ENCODE measurements at regions not wholly inside any gene's neighbourhood (a gene's known extent, or its start where the extent isn't known, plus 50 kb on each side); places are given as distances from the start of the nearest gene placed in this dataset.

DNA sequence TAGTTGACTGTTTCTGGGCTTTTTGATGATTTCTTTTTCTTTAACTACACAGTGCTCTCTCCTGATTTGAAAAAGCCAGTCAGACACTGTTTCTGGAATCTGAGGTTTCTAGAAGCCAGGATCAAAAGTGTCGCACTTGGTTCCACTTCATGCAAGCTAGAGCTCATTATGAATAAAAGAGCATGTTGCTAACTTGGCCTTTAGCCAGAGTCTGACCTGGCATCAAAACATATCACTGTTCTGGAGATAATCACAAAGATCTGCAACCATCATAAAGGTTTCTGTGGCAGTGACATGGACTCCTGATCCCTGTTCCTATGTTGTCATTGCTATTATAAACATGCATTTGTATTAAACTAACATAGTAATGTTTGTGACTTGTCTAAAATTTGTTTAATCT is 76.1 kb upstream of the MAPRE2 start:
- Histone ChIP-seq H3K14ac (replicated peaks; ENCODE audit: low read depth, low read length) (no peak overlapping the region), H2BK20ac (ENCODE audit: low read depth, low read length) (no peak overlapping the region), H2BK15ac (ENCODE audit: low read depth, low read length) (no peak overlapping the region), H2AFZ (replicated peaks; ENCODE audit: low read length, poor library complexity) (no peak overlapping the region), H4K5ac (ENCODE audit: low read depth, low read length) (no peak overlapping the region), H3K18ac (ENCODE audit: low read depth, low read length) (no peak overlapping the region), H3K56ac (ENCODE audit: extremely low read depth, insufficient read depth, low read length) (no peak overlapping the region), H2AK9ac (replicated peaks; ENCODE audit: low read depth, low read length, poor library complexity) (no peak overlapping the region), H3K9me3 (ENCODE audit: control insufficient read depth, insufficient read depth, low read length) (no peaks in the 10 kb centered on the region), H4K91ac (ENCODE audit: insufficient read depth, low read depth, low read length) (no peak overlapping the region), H3K79me1 (ENCODE audit: low read depth in 1 of 2, low read length in 2 of 2) (no peaks in the 10 kb centered on the region), H2BK120ac (ENCODE audit: low read depth, low read length) (no peak overlapping the region), H3K9me1 (ENCODE audit: insufficient read depth, low read length) (no peaks in the 10 kb centered on the region), H2BK5ac (ENCODE audit: low read depth, low read length, poor library complexity, severe bottlenecking) (no peak overlapping the region), H3K27ac (ENCODE audit: insufficient read depth, low read length) (no peak overlapping the region), H3K23ac (ENCODE audit: low read depth, low read length) (no peak overlapping the region), H4K20me1 (ENCODE audit: insufficient read depth, low read length) (no peaks in the 10 kb centered on the region), H3K27me3 (ENCODE audit: control insufficient read depth, insufficient read depth, low read length) (no peaks in the 10 kb centered on the region), H3K4ac (ENCODE audit: low read depth, low read length) (no peak overlapping the region), H3K4me3 (ENCODE audit: insufficient read depth, low read depth, low read length) (no peak overlapping the region), H3K4me2 (ENCODE audit: low read depth, low read length) (no peak overlapping the region), H3K36me3 (ENCODE audit: control insufficient read depth, insufficient read depth, low read length) (no peaks in the 10 kb centered on the region), H3K9ac (ENCODE audit: low read depth, low read length) (no peak overlapping the region), H3K4me1 (ENCODE audit: control insufficient read depth, insufficient read depth, low read length) (no peaks in the 10 kb centered on the region), H2AK5ac (ENCODE audit: low read depth, low read length) (no peak overlapping the region), H4K8ac (ENCODE audit: low read depth in 2 of 2, low read length in 2 of 2) (no peak overlapping the region)
- no peak for ATAC-seq (ENCODE audit: low read depth)
- no peak for DNase-seq
- dilution Hi-C loops (cut with HindIII; ENCODE audit: low sequenced_read_pairs, unreplicated experiment) (no loop called here), in situ Hi-C loops (cut with MboI; ENCODE audit: low sequenced_read_pairs) (no loop called here), intact Hi-C loops (cut with micrococcal nuclease) (no loop called here)
- BruUV-seq (replicated peaks) = no TSS peak
- POLR2A ChIA-PET (ENCODE audit: unreplicated experiment) = no interaction called here
- no CpG with 5 or more reads among the region's 1 CpG for WGBS, 2 experiments (ENCODE audit: extremely low coverage in 2 of 2, insufficient read length in 1 of 2)
- CTCF ChIA-PET = interaction anchor here (0.6 kb wide), 2 partner anchors 19 to 749 kb away, joined by 4 to 6 read pairs; no protein-coding TSS in a partner anchor
- TF ChIP-seq, protein P1, sequence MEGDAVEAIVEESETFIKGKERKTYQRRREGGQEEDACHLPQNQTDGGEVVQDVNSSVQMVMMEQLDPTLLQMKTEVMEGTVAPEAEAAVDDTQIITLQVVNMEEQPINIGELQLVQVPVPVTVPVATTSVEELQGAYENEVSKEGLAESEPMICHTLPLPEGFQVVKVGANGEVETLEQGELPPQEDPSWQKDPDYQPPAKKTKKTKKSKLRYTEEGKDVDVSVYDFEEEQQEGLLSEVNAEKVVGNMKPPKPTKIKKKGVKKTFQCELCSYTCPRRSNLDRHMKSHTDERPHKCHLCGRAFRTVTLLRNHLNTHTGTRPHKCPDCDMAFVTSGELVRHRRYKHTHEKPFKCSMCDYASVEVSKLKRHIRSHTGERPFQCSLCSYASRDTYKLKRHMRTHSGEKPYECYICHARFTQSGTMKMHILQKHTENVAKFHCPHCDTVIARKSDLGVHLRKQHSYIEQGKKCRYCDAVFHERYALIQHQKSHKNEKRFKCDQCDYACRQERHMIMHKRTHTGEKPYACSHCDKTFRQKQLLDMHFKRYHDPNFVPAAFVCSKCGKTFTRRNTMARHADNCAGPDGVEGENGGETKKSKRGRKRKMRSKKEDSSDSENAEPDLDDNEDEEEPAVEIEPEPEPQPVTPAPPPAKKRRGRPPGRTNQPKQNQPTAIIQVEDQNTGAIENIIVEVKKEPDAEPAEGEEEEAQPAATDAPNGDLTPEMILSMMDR (conservative IDR thresholded peaks at IDR 0.05; ENCODE audit: low read depth, low read length) = no peak
- no peak for TF ChIP-seq CEBPB (IDR thresholded peaks at IDR 0.05; ENCODE audit: low read depth, low read length)
- TF ChIP-seq RAD21 (IDR thresholded peaks at IDR 0.05; ENCODE audit: low read length) = no peak
- TF ChIP-seq, protein P2, sequence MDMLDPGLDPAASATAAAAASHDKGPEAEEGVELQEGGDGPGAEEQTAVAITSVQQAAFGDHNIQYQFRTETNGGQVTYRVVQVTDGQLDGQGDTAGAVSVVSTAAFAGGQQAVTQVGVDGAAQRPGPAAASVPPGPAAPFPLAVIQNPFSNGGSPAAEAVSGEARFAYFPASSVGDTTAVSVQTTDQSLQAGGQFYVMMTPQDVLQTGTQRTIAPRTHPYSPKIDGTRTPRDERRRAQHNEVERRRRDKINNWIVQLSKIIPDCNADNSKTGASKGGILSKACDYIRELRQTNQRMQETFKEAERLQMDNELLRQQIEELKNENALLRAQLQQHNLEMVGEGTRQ (IDR thresholded peaks at IDR 0.05; ENCODE audit: low read depth, low read length) = no peak
- TF ChIP-seq MAFK (IDR thresholded peaks at IDR 0.05; ENCODE audit: low read depth, low read length) = no peak
- TF ChIP-seq, protein P3, sequence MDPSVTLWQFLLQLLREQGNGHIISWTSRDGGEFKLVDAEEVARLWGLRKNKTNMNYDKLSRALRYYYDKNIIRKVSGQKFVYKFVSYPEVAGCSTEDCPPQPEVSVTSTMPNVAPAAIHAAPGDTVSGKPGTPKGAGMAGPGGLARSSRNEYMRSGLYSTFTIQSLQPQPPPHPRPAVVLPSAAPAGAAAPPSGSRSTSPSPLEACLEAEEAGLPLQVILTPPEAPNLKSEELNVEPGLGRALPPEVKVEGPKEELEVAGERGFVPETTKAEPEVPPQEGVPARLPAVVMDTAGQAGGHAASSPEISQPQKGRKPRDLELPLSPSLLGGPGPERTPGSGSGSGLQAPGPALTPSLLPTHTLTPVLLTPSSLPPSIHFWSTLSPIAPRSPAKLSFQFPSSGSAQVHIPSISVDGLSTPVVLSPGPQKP (IDR thresholded peaks at IDR 0.05; ENCODE audit: borderline replicate concordance, low read depth, low read length) = no peak
- TF ChIP-seq POLR2A (IDR thresholded peaks at IDR 0.05; ENCODE audit: low read depth, low read length) = no peak
- TF ChIP-seq RCOR1 (IDR thresholded peaks at IDR 0.05; ENCODE audit: insufficient replicate concordance, low read length) = no peak
- TF ChIP-seq SMC3 (IDR thresholded peaks at IDR 0.05; ENCODE audit: low read depth, low read length) = no peak
- no peak for TF ChIP-seq CHD1 (IDR thresholded peaks at IDR 0.05; ENCODE audit: low read depth, low read length)
- no peak for TF ChIP-seq NFE2L2 (IDR thresholded peaks at IDR 0.05; ENCODE audit: low read depth, low read length)
- TF ChIP-seq BHLHE40 (IDR thresholded peaks at IDR 0.05; ENCODE audit: low read depth, low read length) = no peak
- TF ChIP-seq FOS (IDR thresholded peaks at IDR 0.05; ENCODE audit: low read depth, low read length) = no peak
- no peak for TF ChIP-seq RFX5 (IDR thresholded peaks at IDR 0.05; ENCODE audit: low read depth, low read length)
- TF ChIP-seq MXI1 (IDR thresholded peaks at IDR 0.05; ENCODE audit: borderline replicate concordance, low read depth, low read length) = no peak
